D721Med (cell line): ENCODE measurements at regions not wholly inside any gene's neighbourhood (a gene's known extent, or its start where the extent isn't known, plus 50 kb on each side); places are given as distances from the start of the nearest gene placed in this dataset.

Experiments
- DNase-seq: peaks from one replicate; pipeline ENCODE4 v3.0.0; 2011; ENCODE audit warnings: low spot score; ENCODE audit not compliant: insufficient read length
- FAIRE-seq: peaks from 2 replicates; lab custom pipeline; 2011; peaks lifted over from hg19 to GRCh38; lab: Jason Lieb, UNC
- TF ChIP-seq, protein P1 (sequence below): IDR thresholded peaks from 2 replicates; pipeline ENCODE4 v1.5.1; 2012; ENCODE audit warnings: mild to moderate bottlenecking, control low read depth; ENCODE audit not compliant: insufficient read depth; ENCODE audit errors: missing control alignments

DNA sequence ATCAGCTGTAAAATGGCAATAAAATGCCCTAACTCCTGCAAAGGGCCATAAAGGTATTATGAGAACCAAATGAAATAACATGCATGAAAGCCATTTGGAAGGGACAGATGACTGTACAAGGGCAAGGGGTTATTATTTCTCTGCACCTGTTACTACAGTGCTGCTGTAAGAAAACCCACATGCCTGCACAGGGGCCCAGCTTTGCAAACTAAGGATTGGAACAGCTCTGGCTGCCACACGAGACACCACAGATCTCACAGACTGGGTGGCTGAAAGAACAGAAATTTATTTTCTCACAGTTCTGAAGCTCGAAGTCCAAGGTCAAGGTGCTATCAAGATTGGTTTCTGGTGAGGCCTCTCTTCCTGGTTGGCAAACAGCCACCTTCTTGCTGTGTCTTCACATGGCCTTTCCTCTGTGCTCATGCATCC lies 409.0 kb upstream of the NRP1 start:
- FAIRE-seq (no peak), DNase-seq (no peak)
- TF ChIP-seq, protein P1, sequence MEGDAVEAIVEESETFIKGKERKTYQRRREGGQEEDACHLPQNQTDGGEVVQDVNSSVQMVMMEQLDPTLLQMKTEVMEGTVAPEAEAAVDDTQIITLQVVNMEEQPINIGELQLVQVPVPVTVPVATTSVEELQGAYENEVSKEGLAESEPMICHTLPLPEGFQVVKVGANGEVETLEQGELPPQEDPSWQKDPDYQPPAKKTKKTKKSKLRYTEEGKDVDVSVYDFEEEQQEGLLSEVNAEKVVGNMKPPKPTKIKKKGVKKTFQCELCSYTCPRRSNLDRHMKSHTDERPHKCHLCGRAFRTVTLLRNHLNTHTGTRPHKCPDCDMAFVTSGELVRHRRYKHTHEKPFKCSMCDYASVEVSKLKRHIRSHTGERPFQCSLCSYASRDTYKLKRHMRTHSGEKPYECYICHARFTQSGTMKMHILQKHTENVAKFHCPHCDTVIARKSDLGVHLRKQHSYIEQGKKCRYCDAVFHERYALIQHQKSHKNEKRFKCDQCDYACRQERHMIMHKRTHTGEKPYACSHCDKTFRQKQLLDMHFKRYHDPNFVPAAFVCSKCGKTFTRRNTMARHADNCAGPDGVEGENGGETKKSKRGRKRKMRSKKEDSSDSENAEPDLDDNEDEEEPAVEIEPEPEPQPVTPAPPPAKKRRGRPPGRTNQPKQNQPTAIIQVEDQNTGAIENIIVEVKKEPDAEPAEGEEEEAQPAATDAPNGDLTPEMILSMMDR: no peak

DNA sequence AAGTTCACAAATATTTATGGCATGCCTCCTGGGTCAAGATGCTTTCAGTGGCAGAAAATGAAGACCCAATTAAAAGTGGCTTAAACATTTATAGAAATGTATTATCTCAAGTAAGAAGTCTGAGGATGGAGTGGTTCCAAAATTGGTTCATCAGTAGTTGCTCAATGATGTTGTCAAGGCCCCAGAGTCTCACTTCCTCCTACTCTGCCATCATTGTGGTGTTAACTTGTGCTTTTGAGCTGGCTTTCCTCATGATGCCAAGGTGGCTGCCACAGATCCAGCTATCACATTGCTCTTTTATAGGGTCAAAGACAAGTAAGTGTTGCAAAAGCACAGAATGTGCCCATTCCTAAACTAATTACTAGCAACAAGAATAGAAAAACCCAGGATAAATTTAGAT lies 404.6 kb upstream of the NRP1 start:
- no peak for DNase-seq
- TF ChIP-seq, protein P1: no peak
- no peak for FAIRE-seq

DNA sequence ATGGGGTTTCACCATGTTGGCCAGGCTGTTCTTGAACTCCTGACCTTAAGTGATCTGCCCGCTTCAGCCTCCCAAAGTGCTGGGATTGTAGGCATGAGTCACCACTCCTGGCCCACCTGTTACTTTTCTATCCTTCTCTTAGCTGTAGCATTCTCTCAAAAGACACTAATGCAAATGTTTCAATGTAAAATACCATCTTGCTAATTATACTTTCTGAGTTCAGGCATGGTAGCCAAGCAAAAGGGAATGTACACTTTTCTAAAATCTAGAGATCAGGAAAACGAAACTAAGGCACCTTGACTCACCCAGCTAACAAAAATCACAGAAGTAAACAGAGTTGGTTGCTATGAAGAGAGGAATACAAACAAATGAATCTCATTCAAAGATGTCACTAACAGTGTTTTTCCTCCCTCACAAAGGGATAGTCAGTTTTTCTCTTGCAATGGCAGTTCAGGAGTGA lies 401.0 kb upstream of the NRP1 start:
- FAIRE-seq: no peak
- no peak for DNase-seq
- TF ChIP-seq, protein P1: no peak

GRCh38 chr10:33734393-33735155 lies 400.1 kb upstream of the NRP1 start:
- TF ChIP-seq, protein P1: no peak
- DNase-seq (no peak), FAIRE-seq (no peak)

GRCh38 chr10:33733058-33733457 lies 398.6 kb upstream of the NRP1 start:
- FAIRE-seq: no peak
- no peak for DNase-seq
- TF ChIP-seq, protein P1: no peak

GRCh38 chr10:33732161-33732680 lies 397.8 kb upstream of the NRP1 start:
- FAIRE-seq: no peak
- TF ChIP-seq, protein P1: no peak
- DNase-seq: no peak

DNA sequence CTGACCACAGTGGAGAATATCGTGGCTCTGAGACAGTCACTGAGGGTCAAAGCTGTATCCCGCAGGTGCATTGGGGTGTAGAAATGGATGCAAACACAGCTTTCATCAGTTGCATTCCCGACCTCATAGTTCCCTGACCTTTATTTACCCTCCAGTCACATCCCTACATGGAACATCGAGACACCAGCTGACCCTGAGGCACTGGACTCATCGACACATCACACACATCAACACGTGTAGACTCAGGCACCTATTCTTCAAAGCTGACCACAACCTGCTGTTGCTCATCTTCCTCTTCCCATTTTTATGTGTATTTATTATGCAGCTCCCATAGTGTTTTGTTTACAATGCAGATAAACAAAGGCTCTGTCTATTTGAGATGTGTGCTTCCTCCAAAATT lies 396.9 kb upstream of the NRP1 start:
- TF ChIP-seq, protein P1: no peak
- DNase-seq (no peak), FAIRE-seq (no peak)
